H9 (cell line): ENCODE measurements at regions not wholly inside any gene's neighbourhood (a gene's known extent, or its start where the extent isn't known, plus 50 kb on each side); places are given as distances from the start of the nearest gene placed in this dataset.

Experiments
- DNase-seq: peaks from one replicate; pipeline ENCODE4 v3.0.0-alpha.2; 2017
- H2AFZ ChIP-seq: one replicate; pipeline ENCODE4 v1.6.1; 2013; ENCODE audit warnings: mild to moderate bottlenecking, low read length, control low read depth, moderate library complexity
- H2AK5ac ChIP-seq: 2 replicates; pipeline ENCODE4 v1.6.1; 2013; ENCODE audit warnings: low read length, control low read depth, mixed read lengths; ENCODE audit not compliant: insufficient read length
- H2BK120ac ChIP-seq: one replicate; pipeline ENCODE4 v1.6.1; 2013; ENCODE audit warnings: low read depth, mild to moderate bottlenecking, low read length, control low read depth, inconsistent platforms; ENCODE audit not compliant: poor library complexity, severe bottlenecking
- H2BK12ac ChIP-seq: 2 replicates; pipeline ENCODE4 v1.6.1; 2013; ENCODE audit warnings: low read length, control low read depth, mixed read lengths, low read depth; ENCODE audit not compliant: insufficient read length
- H2BK15ac ChIP-seq: 2 replicates; pipeline ENCODE4 v1.6.1; 2013; ENCODE audit warnings: low read depth, low read length, control low read depth
- H2BK20ac ChIP-seq: one replicate; pipeline ENCODE4 v1.6.1; 2013; ENCODE audit warnings: low read depth, mild to moderate bottlenecking, low read length, control low read depth, inconsistent platforms; ENCODE audit not compliant: poor library complexity, severe bottlenecking
- H2BK5ac ChIP-seq: 2 replicates; pipeline ENCODE4 v1.6.1; 2013; ENCODE audit warnings: low read length, control low read depth, mixed read lengths; ENCODE audit not compliant: insufficient read length
- H3K14ac ChIP-seq: 2 replicates; pipeline ENCODE4 v1.6.1; 2013; ENCODE audit warnings: low read length, control low read depth; ENCODE audit not compliant: insufficient read depth
- H3K18ac ChIP-seq: 2 replicates; pipeline ENCODE4 v1.6.1; 2013; ENCODE audit warnings: low read depth, mild to moderate bottlenecking, mixed read lengths, low read length, control low read depth; ENCODE audit not compliant: insufficient read length
- H3K23ac ChIP-seq: 2 replicates; pipeline ENCODE4 v1.6.1; 2013; ENCODE audit warnings: low read length, control low read depth, mixed read lengths, low read depth; ENCODE audit not compliant: insufficient read length
- H3K23me2 ChIP-seq: 2 replicates; pipeline ENCODE4 v1.6.1; 2013; ENCODE audit warnings: low read depth, mild to moderate bottlenecking, mixed read lengths, low read length, control low read depth; ENCODE audit not compliant: insufficient read length, poor library complexity, severe bottlenecking
- H3K27ac ChIP-seq: 2 replicates; pipeline ENCODE4 v1.5.1; 2013; ENCODE audit warnings: low read length, control low read depth, mixed read lengths, low read depth; ENCODE audit not compliant: insufficient read length
- H3K27me3 ChIP-seq: 2 replicates; pipeline ENCODE4 v1.6.1; 2013; ENCODE audit warnings: low read length, control low read depth, inconsistent platforms; ENCODE audit not compliant: insufficient read depth
- H3K4ac ChIP-seq: 2 replicates; pipeline ENCODE4 v1.6.1; 2013; ENCODE audit warnings: low read depth, mild to moderate bottlenecking, control low read depth, inconsistent platforms, low read length, moderate library complexity
- H3K4me1 ChIP-seq: 2 replicates; pipeline ENCODE4 v1.6.1; 2013; ENCODE audit warnings: low read length, control low read depth, inconsistent platforms; ENCODE audit not compliant: insufficient read depth
- H3K4me2 ChIP-seq: 2 replicates; pipeline ENCODE4 v1.6.1; 2013; ENCODE audit warnings: low read length, control low read depth, mixed read lengths; ENCODE audit not compliant: insufficient read length, insufficient read depth
- H3K56ac ChIP-seq: 2 replicates; pipeline ENCODE4 v1.6.1; 2013; ENCODE audit warnings: low read depth, mild to moderate bottlenecking, mixed read lengths, low read length, control low read depth; ENCODE audit not compliant: insufficient read length
- H3K79me1 ChIP-seq: 2 replicates; pipeline ENCODE4 v1.6.1; 2013; ENCODE audit warnings: low read depth, mild to moderate bottlenecking, moderate library complexity, low read length, control low read depth, inconsistent platforms; ENCODE audit not compliant: insufficient read depth, poor library complexity, severe bottlenecking
- H3K79me2 ChIP-seq: 2 replicates; pipeline ENCODE4 v1.6.1; 2013; ENCODE audit warnings: low read length, control low read depth, inconsistent platforms; ENCODE audit not compliant: insufficient read depth
- H3K9ac ChIP-seq: 2 replicates; pipeline ENCODE4 v1.6.1; 2013; ENCODE audit warnings: low read length, control low read depth, mixed read lengths; ENCODE audit not compliant: insufficient read length; ENCODE audit errors: extremely low read depth
- H3K9me3 ChIP-seq: one replicate; pipeline ENCODE4 v1.6.1; 2013; ENCODE audit warnings: low read depth, low read length, inconsistent platforms; ENCODE audit not compliant: control insufficient read depth
- H3T11ph ChIP-seq: one replicate; pipeline ENCODE4 v1.6.1; 2013; ENCODE audit warnings: mild to moderate bottlenecking, low read length, control low read depth, inconsistent platforms
- H4K20me1 ChIP-seq: one replicate; pipeline ENCODE4 v1.6.1; 2013; ENCODE audit not compliant: control insufficient read depth, insufficient read length, insufficient read depth
- H4K5ac ChIP-seq: 2 replicates; pipeline ENCODE4 v1.6.1; 2013; ENCODE audit warnings: low read depth, mild to moderate bottlenecking, mixed read lengths, low read length, control low read depth; ENCODE audit not compliant: insufficient read length
- H4K8ac ChIP-seq: replicated peaks from 2 replicates; pipeline ENCODE4 v1.6.1; 2013; ENCODE audit warnings: low read length, control low read depth, mixed read lengths, low read depth; ENCODE audit not compliant: insufficient read length
- H4K91ac ChIP-seq: 2 replicates; pipeline ENCODE4 v1.6.1; 2013; ENCODE audit warnings: low read depth, mild to moderate bottlenecking, moderate library complexity, mixed read lengths, low read length, control low read depth; ENCODE audit not compliant: insufficient read length
- H3K27ac Mint-ChIP-seq, 3 experiments: 2 replicates in 2 of 3; 3 replicates in 1 of 3; pipeline ENCODE4 v1.8.0; 2020 to 2021; ENCODE audit warnings: mixed read lengths in 3 of 3, mild to moderate bottlenecking in 1 of 3, moderate library complexity in 1 of 3
- H3K27me3 Mint-ChIP-seq: 2 replicates; pipeline ENCODE4 v1.8.0; 2021; ENCODE audit warnings: low read depth, mild to moderate bottlenecking, moderate library complexity, mixed read lengths
- H3K36me3 Mint-ChIP-seq, 3 experiments: 2 replicates in 2 of 3; 3 replicates in 1 of 3; pipeline ENCODE4 v1.8.0; 2020 to 2021; ENCODE audit warnings: low read depth in 3 of 3, mixed read lengths in 3 of 3; ENCODE audit not compliant: insufficient read depth in 1 of 3
- H3K4me1 Mint-ChIP-seq, 2 experiments: 2 replicates each; pipeline ENCODE4 v1.8.0; 2020; ENCODE audit warnings: mixed read lengths in 2 of 2
- H3K4me3 Mint-ChIP-seq, 2 experiments: 2 replicates in 1 of 2; 3 replicates in 1 of 2; pipeline ENCODE4 v1.8.0; 2020 to 2021; ENCODE audit warnings: mild to moderate bottlenecking in 2 of 2, mixed read lengths in 2 of 2, moderate library complexity in 1 of 2
- H3K9me3 Mint-ChIP-seq, 2 experiments: 2 replicates in 1 of 2; 3 replicates in 1 of 2; pipeline ENCODE4 v1.8.0; 2020; ENCODE audit warnings: mild to moderate bottlenecking in 2 of 2, mixed read lengths in 2 of 2, moderate library complexity in 1 of 2
- WGBS: extraction: QIAGEN DNeasy Blood & Tissue Kit; methylation state at CpG from one replicate; pipeline ENCODE4 v1.1.7; 2013; ENCODE audit warnings: missing lambda C conversion rate, low lambda C conversion rate, mixed read lengths; ENCODE audit not compliant: insufficient read length; ENCODE audit errors: extremely low coverage; 5-methylcytosine and 5-hydroxymethylcytosine counted together
- TF ChIP-seq, protein P1 (sequence below): fragments of 200-600 bp; sonication (generic); conservative IDR thresholded peaks from 3 replicates; pipeline ENCODE4 v1.8.0; 2021; ENCODE audit warnings: antibody characterized with exemption, mild to moderate bottlenecking

DNA sequence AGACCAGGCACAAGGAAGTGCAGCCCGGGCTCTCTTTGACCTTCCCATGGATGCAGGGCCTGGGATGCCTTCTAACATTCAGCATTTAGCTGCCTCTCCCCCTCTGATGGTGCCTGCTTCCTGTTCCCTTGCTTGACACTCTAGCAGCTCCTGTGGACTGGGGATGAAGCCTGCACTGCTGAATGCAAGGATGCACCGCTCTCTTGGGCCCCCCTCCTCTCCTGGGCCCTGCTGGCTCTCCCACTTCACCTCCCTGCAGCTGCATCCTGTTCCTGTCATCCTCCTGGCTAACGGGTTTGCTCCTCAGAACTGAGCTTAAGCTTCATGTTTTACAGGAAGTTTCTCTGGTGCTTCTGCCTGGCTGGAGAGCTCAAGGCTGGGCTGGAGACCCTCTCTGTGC is 254.1 kb downstream of the TSN start:
- H3K4me2 ChIP-seq = no peak overlapping the region
- H3K18ac ChIP-seq = no peak overlapping the region
- TF ChIP-seq, protein P1, sequence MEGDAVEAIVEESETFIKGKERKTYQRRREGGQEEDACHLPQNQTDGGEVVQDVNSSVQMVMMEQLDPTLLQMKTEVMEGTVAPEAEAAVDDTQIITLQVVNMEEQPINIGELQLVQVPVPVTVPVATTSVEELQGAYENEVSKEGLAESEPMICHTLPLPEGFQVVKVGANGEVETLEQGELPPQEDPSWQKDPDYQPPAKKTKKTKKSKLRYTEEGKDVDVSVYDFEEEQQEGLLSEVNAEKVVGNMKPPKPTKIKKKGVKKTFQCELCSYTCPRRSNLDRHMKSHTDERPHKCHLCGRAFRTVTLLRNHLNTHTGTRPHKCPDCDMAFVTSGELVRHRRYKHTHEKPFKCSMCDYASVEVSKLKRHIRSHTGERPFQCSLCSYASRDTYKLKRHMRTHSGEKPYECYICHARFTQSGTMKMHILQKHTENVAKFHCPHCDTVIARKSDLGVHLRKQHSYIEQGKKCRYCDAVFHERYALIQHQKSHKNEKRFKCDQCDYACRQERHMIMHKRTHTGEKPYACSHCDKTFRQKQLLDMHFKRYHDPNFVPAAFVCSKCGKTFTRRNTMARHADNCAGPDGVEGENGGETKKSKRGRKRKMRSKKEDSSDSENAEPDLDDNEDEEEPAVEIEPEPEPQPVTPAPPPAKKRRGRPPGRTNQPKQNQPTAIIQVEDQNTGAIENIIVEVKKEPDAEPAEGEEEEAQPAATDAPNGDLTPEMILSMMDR = no peak
- peak; percentile 52 for DNase-seq
- Mint-ChIP-seq H3K9me3 (peaks cover 4 to 6% of the 10 kb centered on the region in 2 experiments; a peak in 3 of 5 replicates), H3K27ac (no peak overlapping the region), H3K36me3 (peaks cover 0 to 4% (median 0%) of the 10 kb centered on the region in 3 experiments; a peak in 2 of 7 replicates), H3K4me3 (no peak overlapping the region), H3K27me3 (no peaks in the 10 kb centered on the region; the same call in 1 of the 2 replicates), H3K4me1 (peaks cover 22 to 25% of the 10 kb centered on the region in 2 experiments)
- H3K56ac ChIP-seq = no peak overlapping the region
- no peaks in the 10 kb centered on the region for H3K79me1 ChIP-seq
- no peak overlapping the region for H2AK5ac ChIP-seq
- H3K27ac ChIP-seq = no peak overlapping the region
- H3K27me3 ChIP-seq = no peaks in the 10 kb centered on the region
- no peaks in the 10 kb centered on the region for H3K4me1 ChIP-seq
- no peak overlapping the region for H4K5ac ChIP-seq
- H3K9me3 ChIP-seq = no peaks in the 10 kb centered on the region
- H2BK15ac ChIP-seq = no peak overlapping the region
- H3K23ac ChIP-seq = no peak overlapping the region
- H2BK5ac ChIP-seq = no peak overlapping the region
- H2BK120ac ChIP-seq = no peak overlapping the region
- no peaks in the 10 kb centered on the region for H4K20me1 ChIP-seq
- H3K23me2 ChIP-seq = no peaks in the 10 kb centered on the region
- H3K14ac ChIP-seq = no peak overlapping the region
- H3T11ph ChIP-seq = no peak overlapping the region
- H2BK20ac ChIP-seq = no peak overlapping the region
- no peak overlapping the region for H3K4ac ChIP-seq
- H4K91ac ChIP-seq = no peak overlapping the region
- no peak overlapping the region for H4K8ac ChIP-seq
- no CpG with 5 or more reads among the region's 3 CpGs for WGBS
- H2BK12ac ChIP-seq = no peak overlapping the region
- H2AFZ ChIP-seq = no peak overlapping the region
- no peaks in the 10 kb centered on the region for H3K79me2 ChIP-seq
- no peak overlapping the region for H3K9ac ChIP-seq
